Tibial artery (tissue), 4 donors: ENCODE measurements at regions not wholly inside any gene's neighbourhood (a gene's known extent, or its start where the extent isn't known, plus 50 kb on each side); places are given as distances from the start of the nearest gene placed in this dataset.

Source experiments
- DNase-seq, 2 donors: peaks; one replicate each; pipeline ENCODE4 v3.0.0-alpha.2; 2019
- H3K27ac ChIP-seq, 2 donors: fragments of 200-600 bp; sonication (generic) in 1 of 2; 1 replicate in 1 of 2; 2 replicates in 1 of 2; pipeline ENCODE4 v1.5.1; 2018 to 2019; ENCODE audit warnings: mild to moderate bottlenecking in 1 of 2
- H3K27me3 ChIP-seq, 2 donors: fragments of 200-600 bp; sonication (generic) in 1 of 2; one replicate each; pipeline versions ENCODE4 v1.5.1 to v1.6.0; 2016 to 2019
- H3K36me3 ChIP-seq, 3 donors: fragments of 200-600 bp; sonication (generic) in 2 of 3; one replicate each; pipeline ENCODE4 v1.5.1; 2016 to 2019; ENCODE audit warnings: mild to moderate bottlenecking in 2 of 3
- H3K4me1 ChIP-seq, 4 donors: fragments of 200-600 bp; sonication (generic) in 2 of 4; 1 replicate in 3 of 4; 2 replicates in 1 of 4; pipeline ENCODE4 v1.5.1; 2016 to 2019
- H3K4me3 ChIP-seq, 2 donors: fragments of 200-600 bp; sonication (generic) in 1 of 2; 1 replicate in 1 of 2; 2 replicates in 1 of 2; pipeline ENCODE4 v1.5.1; 2018 to 2019; ENCODE audit warnings: mild to moderate bottlenecking in 2 of 2
- H3K9me3 ChIP-seq, 3 donors: fragments of 200-600 bp; sonication (generic) in 1 of 3; one replicate each; pipeline ENCODE4 v1.5.1; 2016 to 2019
- CTCF ChIP-seq, 2 experiments: fragments of 200-600 bp in 1 of 2; fragments of 450-650 bp in 1 of 2; IDR thresholded peaks; one replicate each; pipeline ENCODE4 v1.5.1; 2017 to 2019; ENCODE audit warnings: antibody characterized with exemption in 2 of 2, mild to moderate bottlenecking in 1 of 2, moderate library complexity in 1 of 2
- intact Hi-C: fragments of 100-400 bp; cut with DNase I; formaldehyde crosslinking; loops from one replicate; pipeline ENCODE4 v1.15.0; 2023; ENCODE audit warnings: low total_unique reads

DNA sequence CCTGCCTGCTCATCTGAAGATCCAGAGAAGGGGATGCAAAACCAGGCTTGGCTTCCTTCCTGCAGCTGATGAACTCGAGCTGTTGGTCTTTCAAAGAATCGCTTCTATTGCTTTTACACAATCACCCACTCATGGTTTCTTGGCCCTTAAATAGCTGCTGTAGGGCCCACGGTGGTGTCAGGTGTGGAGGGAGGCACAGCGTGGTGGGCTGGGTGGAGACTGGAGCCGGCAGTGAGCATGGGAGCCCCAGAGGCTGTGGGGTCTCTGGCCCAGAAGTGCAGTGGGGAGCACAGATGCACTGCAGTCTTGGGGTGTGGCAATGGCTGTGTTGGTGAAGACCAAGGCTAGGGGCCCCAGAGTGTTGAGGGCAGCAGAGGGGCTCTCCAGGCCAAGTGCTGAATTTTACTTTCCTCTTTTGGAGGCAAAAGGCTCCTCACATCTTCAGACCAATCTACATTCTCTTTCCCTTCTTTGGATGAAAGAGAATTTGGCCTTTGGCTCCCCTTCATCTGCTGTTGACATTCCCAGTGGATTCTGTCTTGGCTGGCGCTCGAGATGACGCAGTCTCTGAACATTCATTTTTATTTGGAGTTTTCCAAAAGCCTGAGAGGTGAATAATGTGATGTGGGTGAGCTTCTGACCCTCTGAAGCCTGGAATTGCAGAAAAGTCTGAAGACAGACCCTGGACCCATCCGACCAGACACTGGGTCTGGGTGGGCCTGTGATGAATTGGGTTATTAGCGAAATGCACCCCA lies 70.1 kb upstream of the ASB18 start:
- peaks cover 0 to 48% (median 16%) of the 10 kb centered on the region in 4 donors for H3K4me1 ChIP-seq
- peak overlapping the region; percentile 72 to 79 for H3K27ac ChIP-seq
- no peak overlapping the region for H3K4me3 ChIP-seq
- H3K36me3 ChIP-seq = peaks cover 0 to 3% (median 0%) of the 10 kb centered on the region in 3 donors
- no peak for TF ChIP-seq CTCF (IDR thresholded peaks at IDR 0.05)
- H3K9me3 ChIP-seq = no peaks in the 10 kb centered on the region
- DNase-seq = peak; percentile 57 to 83
- no peaks in the 10 kb centered on the region for H3K27me3 ChIP-seq
- intact Hi-C loops = no loop called here

DNA sequence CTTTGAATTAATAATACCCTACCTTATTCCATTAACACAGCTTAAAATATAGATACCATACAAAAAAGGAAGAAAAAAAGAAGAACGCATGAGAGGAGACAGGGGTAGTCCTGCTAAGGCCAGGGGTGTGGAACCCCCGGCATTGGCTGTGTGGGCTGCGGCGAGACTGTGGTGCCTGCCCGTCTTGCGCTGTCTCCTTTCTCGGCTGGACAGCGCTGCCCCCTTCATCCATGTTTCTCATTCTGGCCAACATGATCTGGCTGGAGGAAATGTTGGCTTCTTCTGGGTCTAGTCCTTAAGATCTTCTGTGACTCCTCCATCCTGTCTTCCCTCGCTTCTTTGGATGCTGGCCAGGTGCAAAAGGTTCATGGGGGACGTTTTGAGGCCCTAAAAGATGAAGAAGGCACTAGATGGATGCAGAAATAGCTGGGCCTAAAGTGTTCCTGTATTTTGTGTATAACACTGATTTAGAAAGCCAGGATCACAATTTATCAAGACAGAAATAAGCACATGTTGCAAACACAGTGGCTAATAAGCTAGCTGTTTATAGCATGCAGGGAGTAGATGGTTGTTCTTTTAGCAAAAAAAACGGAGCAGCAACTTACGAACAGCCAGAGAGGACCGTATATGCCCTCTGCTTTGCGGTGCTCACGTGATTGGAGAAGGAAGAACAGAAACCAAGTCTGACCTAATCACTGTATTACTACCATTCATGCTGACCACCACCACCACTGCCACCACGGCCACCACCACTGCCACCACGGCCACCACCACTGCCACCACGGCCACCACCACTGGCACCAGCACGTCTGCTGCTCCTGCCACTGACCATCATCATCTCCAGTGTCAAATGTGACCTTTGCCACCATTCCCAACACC lies 71.7 kb upstream of the ASB18 start:
- peak overlapping the region; percentile 72 to 79 for H3K27ac ChIP-seq
- H3K27me3 ChIP-seq = no peaks in the 10 kb centered on the region
- no peak for TF ChIP-seq CTCF (IDR thresholded peaks at IDR 0.05)

DNA sequence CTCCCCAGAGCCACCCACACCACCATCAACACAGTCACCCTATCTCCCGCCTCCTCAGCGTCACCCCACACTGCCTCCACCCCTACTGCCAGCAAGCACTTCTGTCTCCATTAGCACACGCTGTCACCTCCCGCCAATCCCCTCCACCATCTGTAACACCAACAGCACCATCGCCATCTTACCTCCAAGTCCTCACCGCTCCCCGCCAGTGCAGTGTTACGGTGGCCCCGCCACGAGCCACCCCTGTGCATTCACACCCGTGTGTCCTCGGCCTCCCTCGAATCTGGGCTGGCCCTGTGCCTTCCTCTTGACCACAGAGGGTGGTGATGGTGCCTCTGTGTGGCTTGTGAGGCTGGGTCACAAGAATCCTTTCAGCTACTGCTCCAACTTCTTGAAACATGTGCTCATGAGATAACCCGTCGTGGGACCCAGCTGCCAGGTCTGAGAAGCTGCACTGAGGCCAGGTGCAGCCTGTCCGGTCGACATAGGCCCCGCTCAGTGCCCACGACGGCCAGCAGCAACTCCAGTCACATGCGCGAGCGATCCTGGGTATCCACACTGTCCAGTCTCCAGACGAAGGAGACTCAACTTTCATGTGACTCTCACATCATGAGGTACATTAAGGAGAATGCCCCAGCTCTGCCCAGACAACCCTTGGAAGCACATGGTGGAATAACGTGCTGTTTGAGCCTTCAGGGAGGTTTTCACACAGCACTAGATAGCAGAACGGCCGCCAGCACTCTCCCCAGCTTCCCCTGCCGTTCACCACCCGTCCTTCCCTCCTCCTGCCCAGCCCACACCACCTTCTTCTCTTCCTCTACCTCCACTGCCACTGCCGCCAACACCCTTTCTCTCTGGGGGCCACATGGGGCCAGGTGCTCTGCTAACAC lies 72.6 kb upstream of the ASB18 start:
- TF ChIP-seq CTCF (IDR thresholded peaks at IDR 0.05) = no peak

More for the DNA sequence above, 71.7 kb upstream of the ASB18 start:
- H3K36me3 ChIP-seq = peaks cover 0 to 3% (median 0%) of the 10 kb centered on the region in 3 donors
- H3K4me1 ChIP-seq = peaks cover 0 to 50% (median 16%) of the 10 kb centered on the region in 4 donors
- H3K9me3 ChIP-seq = no peaks in the 10 kb centered on the region
- H3K4me3 ChIP-seq = no peak overlapping the region
- intact Hi-C loops = no loop called here
- no peak for DNase-seq

DNA sequence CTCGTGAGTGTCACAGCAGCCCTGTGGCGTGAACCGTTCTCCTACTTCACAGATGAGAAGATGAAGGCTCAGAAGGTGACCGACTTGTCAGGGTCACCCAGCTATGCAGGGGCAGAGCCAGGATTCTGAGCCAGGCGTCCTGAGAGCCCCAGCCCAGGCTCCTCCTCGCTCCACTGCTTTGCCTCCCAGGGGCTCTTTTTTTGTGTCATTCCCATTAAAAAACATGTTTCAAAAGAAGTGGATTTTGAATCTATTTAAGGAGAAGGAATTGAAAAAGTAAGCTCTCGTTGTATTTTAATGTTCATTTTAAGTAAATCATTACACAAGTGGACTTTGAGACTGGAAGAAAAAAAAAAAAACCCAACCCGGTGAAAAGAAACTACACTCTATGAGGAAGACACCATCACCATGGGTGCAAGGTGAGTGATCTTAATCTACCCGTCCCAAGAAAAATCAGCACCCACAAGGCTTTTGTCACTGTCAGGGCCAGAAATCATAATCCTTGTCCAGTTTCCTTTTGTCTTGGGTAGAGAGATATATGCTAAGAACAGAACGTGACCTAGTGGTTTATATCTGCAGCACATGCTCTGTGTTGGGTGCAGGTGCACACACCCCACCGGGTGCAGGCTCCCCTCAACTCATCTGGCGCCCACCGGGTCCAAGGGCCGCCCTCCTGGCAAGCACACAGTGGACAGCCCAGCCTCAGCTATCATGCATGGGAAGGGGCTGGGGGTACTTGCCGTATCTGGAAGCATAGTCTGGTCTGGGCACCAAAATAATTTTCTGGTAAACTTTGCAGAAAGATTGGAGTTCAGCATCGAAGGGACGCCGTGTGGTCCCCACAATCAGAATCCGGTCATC lies 73.5 kb upstream of the ASB18 start:
- DNase-seq = no peak

More for the DNA sequence above, 72.6 kb upstream of the ASB18 start:
- H3K27me3 ChIP-seq = no peaks in the 10 kb centered on the region
- peak overlapping the region; percentile 72 to 79 for H3K27ac ChIP-seq
- no peak overlapping the region for H3K4me3 ChIP-seq
- H3K9me3 ChIP-seq = no peaks in the 10 kb centered on the region
- H3K36me3 ChIP-seq = peaks cover 0 to 3% (median 0%) of the 10 kb centered on the region in 3 donors
- intact Hi-C loops = no loop called here
- peaks cover 0 to 50% (median 16%) of the 10 kb centered on the region in 4 donors for H3K4me1 ChIP-seq
- DNase-seq = no peak

More for the DNA sequence above, 73.5 kb upstream of the ASB18 start:
- no peak for TF ChIP-seq CTCF (IDR thresholded peaks at IDR 0.05)
- Histone ChIP-seq H3K27ac (peak overlapping the region; percentile 72 to 79), H3K36me3 (peaks cover 0 to 3% (median 0%) of the 10 kb centered on the region in 3 donors), H3K4me3 (no peak overlapping the region), H3K9me3 (no peaks in the 10 kb centered on the region), H3K4me1 (peaks cover 0 to 50% (median 16%) of the 10 kb centered on the region in 4 donors), H3K27me3 (no peaks in the 10 kb centered on the region)
- intact Hi-C loops = no loop called here
